ENCODE measurements at regions not wholly inside any gene's neighbourhood (a gene's known extent, or its start where the extent isn't known, plus 50 kb on each side); places are given as distances from the start of the nearest gene placed in this dataset.

GRCh38 chr18:38886861-38887670 lies 1321.5 kb upstream of the CELF4 start:
- TF ChIP-seq CTCF (IDR thresholded peaks at IDR 0.05) (no peak), POLR2A (IDR thresholded peaks at IDR 0.05) (no peak), POLR2AphosphoS5 (IDR thresholded peaks at IDR 0.05) (no peak), EP300 (IDR thresholded peaks at IDR 0.05) (no peak)
